NT2/D1 (cell line): ENCODE measurements at regions not wholly inside any gene's neighbourhood (a gene's known extent, or its start where the extent isn't known, plus 50 kb on each side); places are given as distances from the start of the nearest gene placed in this dataset.

ENCODE experiments used
- DNase-seq: peaks from one replicate; pipeline ENCODE4 v3.0.0-alpha.2; 2011; ENCODE audit warnings: low read depth, low spot score
- H3K27me3 ChIP-seq: 2 replicates; pipeline ENCODE4 v1.6.0; 2011; ENCODE audit warnings: mild to moderate bottlenecking; ENCODE audit not compliant: insufficient read length, insufficient read depth
- H3K36me3 ChIP-seq: 2 replicates; pipeline ENCODE4 v1.6.1; 2011; ENCODE audit warnings: mild to moderate bottlenecking, low read length, mixed read lengths; ENCODE audit not compliant: insufficient read depth, insufficient read length
- H3K4me1 ChIP-seq: 2 replicates; pipeline ENCODE4 v1.5.1; 2011; ENCODE audit not compliant: insufficient read depth, insufficient read length
- H3K4me3 ChIP-seq: 2 replicates; pipeline ENCODE4 v1.5.1; 2011; ENCODE audit warnings: low read depth; ENCODE audit not compliant: insufficient read length
- H3K9ac ChIP-seq: 2 replicates; pipeline ENCODE4 v1.6.0; 2011; ENCODE audit warnings: low read depth; ENCODE audit not compliant: insufficient read length
- H3K9me3 ChIP-seq: 2 replicates; pipeline ENCODE4 v1.5.1; 2011; ENCODE audit warnings: mild to moderate bottlenecking, low read length; ENCODE audit not compliant: insufficient read depth
- SUZ12 ChIP-seq: IDR thresholded peaks from 2 replicates; pipeline ENCODE4 v1.6.1; 2011; ENCODE audit not compliant: insufficient read length, insufficient read depth; ENCODE audit errors: extremely low read depth
- YY1 ChIP-seq: IDR thresholded peaks from 2 replicates; pipeline ENCODE4 v1.6.1; 2011; ENCODE audit not compliant: insufficient read length, insufficient read depth
- ZNF274 ChIP-seq: IDR thresholded peaks from 2 replicates; pipeline ENCODE4 v1.6.1; 2011; ENCODE audit warnings: mild to moderate bottlenecking, low read depth, low read length

DNA sequence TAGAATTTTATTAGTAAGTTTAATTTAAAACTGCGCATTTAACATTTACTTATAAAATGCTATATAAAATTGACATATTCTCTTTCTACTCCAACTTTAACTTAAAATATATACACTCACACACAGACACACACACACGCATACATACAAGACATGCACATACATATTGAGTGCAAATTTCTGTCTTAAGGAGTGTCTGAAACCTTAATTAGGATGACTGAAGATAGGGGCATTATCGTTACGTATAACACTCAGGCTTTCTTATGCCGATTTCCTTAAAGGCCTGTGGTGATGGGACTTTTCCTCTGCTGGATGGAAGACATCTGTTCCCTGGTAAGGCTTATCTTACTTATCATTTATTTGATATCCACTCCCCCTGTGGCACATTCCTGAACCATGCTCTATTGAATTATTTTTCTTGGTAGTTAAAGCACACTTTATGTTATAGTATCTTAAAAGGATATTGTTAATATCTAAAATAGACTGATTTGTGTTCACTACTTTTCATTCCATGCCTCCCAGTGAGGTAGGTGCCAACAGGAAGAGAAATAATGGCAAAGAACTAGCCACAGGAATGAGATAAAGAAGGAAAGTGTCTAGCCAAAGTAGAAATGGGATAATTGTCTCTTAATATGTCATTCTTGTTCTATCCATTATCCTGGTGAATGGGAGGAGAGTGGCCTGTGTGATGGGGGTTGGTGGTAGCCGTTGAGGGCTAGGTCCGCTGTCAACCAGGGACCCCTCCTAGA is 92.9 kb upstream of the GPRIN3 start:
- no peak overlapping the region for H3K9ac ChIP-seq
- TF ChIP-seq YY1 (no peak), ZNF274 (no peak), SUZ12 (no peak)
- no peaks in the 10 kb centered on the region for H3K4me1 ChIP-seq
- DNase-seq: no peak
- H3K4me3 ChIP-seq: no peak overlapping the region
- no peaks in the 10 kb centered on the region for H3K9me3 ChIP-seq
- no peaks in the 10 kb centered on the region for H3K36me3 ChIP-seq
- H3K27me3 ChIP-seq: no peaks in the 10 kb centered on the region

DNA sequence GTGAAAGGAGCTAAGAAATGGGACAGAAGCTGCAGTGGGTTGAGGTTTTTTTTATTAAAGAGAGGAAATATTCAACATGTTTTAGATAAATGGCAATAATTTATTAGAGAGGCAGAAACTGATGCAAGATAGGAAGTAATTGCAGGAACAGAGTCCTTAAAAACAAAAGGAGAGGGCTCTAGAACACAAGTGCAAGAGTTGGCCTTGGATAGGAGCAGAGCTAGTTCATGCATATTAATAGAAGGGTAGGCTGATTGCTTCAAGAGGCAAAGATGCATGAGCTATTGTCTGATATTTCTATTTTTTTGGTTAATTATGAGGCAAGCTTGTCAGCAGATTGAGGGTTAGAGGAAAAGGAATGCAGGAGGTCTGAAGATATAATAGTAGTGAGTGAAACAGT is 91.0 kb upstream of the GPRIN3 start:
- H3K9ac ChIP-seq: no peak overlapping the region
- H3K36me3 ChIP-seq: no peaks in the 10 kb centered on the region
- H3K27me3 ChIP-seq: no peaks in the 10 kb centered on the region
- no peak for DNase-seq
- TF ChIP-seq YY1 (no peak), ZNF274 (no peak), SUZ12 (no peak)
- no peaks in the 10 kb centered on the region for H3K9me3 ChIP-seq
- no peak overlapping the region for H3K4me3 ChIP-seq
- no peaks in the 10 kb centered on the region for H3K4me1 ChIP-seq

DNA sequence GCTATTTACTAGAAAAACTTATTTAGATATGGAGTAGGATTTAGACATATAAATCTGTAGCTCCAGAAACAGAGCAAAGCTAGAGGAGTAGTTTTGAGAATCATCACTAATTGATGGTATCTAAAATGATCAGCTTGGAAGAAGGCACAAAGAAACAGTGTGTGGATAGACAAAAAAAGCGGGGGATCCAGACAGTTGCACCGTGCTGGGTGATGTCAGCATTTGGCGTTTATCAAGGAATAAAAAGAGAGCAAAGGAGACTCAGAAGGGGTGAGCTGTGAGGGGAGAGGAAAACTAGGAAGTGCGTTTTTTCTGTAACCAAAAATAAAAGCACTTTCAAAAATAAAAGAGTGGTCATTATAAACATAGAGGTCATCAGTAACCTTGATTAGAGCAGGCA is 90.5 kb upstream of the GPRIN3 start:
- no peaks in the 10 kb centered on the region for H3K4me1 ChIP-seq
- no peaks in the 10 kb centered on the region for H3K9me3 ChIP-seq
- no peak for DNase-seq
- H3K27me3 ChIP-seq: no peaks in the 10 kb centered on the region
- H3K36me3 ChIP-seq: no peaks in the 10 kb centered on the region
- H3K9ac ChIP-seq: no peak overlapping the region
- H3K4me3 ChIP-seq: no peak overlapping the region
- TF ChIP-seq SUZ12 (no peak), ZNF274 (no peak), YY1 (no peak)

DNA sequence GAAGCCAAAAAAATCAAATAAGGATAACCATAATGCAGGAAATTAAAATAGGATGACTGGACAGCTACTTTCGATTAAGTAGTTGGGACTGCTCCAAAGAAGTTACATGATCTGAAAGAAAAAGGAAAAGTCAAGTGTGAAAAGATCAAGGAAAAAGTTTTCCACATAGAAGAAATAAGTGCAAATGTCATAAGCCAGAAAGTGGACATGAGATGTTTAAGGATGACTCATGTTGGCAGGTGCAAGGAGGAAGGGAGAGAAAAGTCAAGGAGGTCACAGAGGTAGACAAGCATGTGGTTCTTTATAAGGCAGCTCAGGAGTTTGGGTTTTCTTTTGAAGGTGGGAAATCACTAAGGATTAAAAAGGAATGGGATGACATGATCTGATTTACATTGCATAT is 89.8 kb upstream of the GPRIN3 start:
- H3K27me3 ChIP-seq: no peaks in the 10 kb centered on the region
- DNase-seq: no peak
- H3K4me1 ChIP-seq: no peaks in the 10 kb centered on the region
- no peak overlapping the region for H3K4me3 ChIP-seq
- H3K9me3 ChIP-seq: no peaks in the 10 kb centered on the region
- H3K9ac ChIP-seq: no peak overlapping the region
- no peak for TF ChIP-seq SUZ12
- TF ChIP-seq YY1: no peak
- TF ChIP-seq ZNF274: no peak
- no peaks in the 10 kb centered on the region for H3K36me3 ChIP-seq

DNA sequence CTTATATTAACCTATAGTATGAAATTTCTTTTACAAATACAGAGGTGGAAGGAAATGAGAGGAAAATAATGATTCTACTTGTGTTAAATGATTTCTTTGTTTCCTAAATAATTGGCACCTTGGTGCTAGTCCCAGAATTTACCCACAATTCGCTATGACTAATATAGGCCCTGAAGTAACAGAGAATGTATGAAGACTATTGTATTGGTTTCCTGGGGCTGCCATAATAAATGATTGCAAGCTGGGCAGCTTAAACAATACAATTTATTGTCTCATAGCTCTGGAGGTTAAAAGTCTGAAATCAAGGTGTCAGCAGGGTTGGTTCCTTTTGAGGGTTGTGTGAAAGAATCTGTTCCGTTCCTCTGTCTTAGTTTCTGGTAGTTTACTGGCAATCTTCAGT is 74.8 kb upstream of the GPRIN3 start:
- DNase-seq: no peak
- no peaks in the 10 kb centered on the region for H3K9me3 ChIP-seq
- H3K4me3 ChIP-seq: no peak overlapping the region
- no peaks in the 10 kb centered on the region for H3K36me3 ChIP-seq
- TF ChIP-seq SUZ12: no peak
- no peak for TF ChIP-seq ZNF274
- TF ChIP-seq YY1: no peak
- no peak overlapping the region for H3K9ac ChIP-seq
- no peaks in the 10 kb centered on the region for H3K4me1 ChIP-seq
- no peaks in the 10 kb centered on the region for H3K27me3 ChIP-seq

DNA sequence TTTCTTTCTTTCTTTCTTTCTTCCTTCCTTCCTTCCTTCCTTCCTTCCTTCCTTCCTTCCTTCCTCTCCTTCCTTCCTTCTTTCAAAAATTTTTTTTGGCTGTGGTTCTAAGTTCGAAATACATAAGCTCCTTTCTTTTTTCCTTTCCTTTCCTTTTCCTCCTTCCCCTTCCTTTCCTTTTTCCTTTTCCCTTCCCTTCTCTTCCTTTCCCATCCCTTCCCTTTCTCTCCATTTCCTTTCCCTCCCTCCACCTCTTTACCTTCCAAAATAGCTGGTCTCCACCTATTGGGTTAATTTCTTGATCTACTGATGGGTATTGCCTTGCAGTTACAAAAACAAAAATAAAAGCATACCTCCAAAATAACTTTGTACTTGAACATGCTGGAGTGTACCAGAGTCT is 73.4 kb upstream of the GPRIN3 start:
- Histone ChIP-seq H3K9me3 (no peaks in the 10 kb centered on the region), H3K4me1 (no peaks in the 10 kb centered on the region)
- TF ChIP-seq ZNF274 (no peak), YY1 (no peak), SUZ12 (no peak)

DNA sequence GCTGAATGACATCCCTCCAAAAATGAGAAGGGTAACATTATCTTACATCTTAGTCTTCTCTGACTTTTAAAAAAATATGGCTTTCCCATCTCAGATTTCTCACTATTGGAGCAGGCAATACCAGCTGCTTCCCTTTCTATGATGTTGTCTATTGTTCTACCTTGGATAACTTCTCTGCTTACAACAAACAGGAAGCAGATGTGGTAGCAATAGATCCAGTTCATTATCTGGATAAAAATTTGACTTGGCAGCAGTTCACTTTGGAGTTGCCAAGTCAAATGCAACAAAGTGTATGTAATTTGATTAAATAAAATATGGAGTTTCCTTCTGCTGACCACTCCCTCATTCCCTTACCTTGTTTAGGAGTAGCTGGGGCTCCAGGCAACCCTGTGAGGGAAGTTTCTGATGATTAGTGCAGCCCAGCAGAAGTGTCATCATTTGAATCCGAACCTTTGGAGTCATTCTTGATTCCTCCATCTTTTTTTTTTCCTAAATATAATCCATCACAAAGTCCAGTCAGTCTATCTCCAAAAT is 72.0 kb upstream of the GPRIN3 start:
- no peaks in the 10 kb centered on the region for H3K4me1 ChIP-seq
- no peak for TF ChIP-seq SUZ12
- TF ChIP-seq YY1: no peak
- no peak for TF ChIP-seq ZNF274
- H3K9ac ChIP-seq: no peak overlapping the region
- no peaks in the 10 kb centered on the region for H3K27me3 ChIP-seq
- no peaks in the 10 kb centered on the region for H3K9me3 ChIP-seq
- no peaks in the 10 kb centered on the region for H3K36me3 ChIP-seq
- H3K4me3 ChIP-seq: no peak overlapping the region
- no peak for DNase-seq

More for the DNA sequence above, 73.4 kb upstream of the GPRIN3 start:
- Histone ChIP-seq H3K36me3 (no peaks in the 10 kb centered on the region), H3K4me3 (no peak overlapping the region), H3K9ac (no peak overlapping the region), H3K27me3 (no peaks in the 10 kb centered on the region)
- DNase-seq: no peak

DNA sequence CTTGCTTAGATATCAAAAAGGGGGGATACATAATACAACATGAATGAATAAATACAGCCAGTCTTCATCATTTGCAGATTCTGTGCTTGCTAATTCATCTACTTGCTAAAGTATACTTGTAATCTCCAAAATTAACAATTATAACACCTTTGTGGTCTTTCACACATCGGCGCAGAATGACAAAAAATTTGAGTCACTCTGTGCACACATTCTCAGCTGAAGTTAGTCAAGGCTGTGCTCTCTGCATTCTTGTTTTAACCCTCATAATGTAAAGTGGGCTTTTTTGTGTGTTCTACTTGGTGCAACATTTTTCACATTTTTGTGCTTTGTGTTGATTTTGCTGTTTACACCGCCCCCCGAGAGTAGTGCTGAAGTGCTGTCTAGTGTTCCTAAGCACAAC is 65.8 kb upstream of the GPRIN3 start:
- Histone ChIP-seq H3K9me3 (no peaks in the 10 kb centered on the region), H3K4me3 (no peak overlapping the region), H3K9ac (no peak overlapping the region), H3K27me3 (no peaks in the 10 kb centered on the region), H3K36me3 (no peaks in the 10 kb centered on the region), H3K4me1 (no peaks in the 10 kb centered on the region)
- TF ChIP-seq SUZ12 (no peak), ZNF274 (no peak), YY1 (no peak)
- DNase-seq: no peak
